Pancreas (tissue), 10 donors: ENCODE measurements at regions not wholly inside any gene's neighbourhood (a gene's known extent, or its start where the extent isn't known, plus 50 kb on each side); places are given as distances from the start of the nearest gene placed in this dataset.

ENCODE experiments used
- ATAC-seq, 4 donors: fragments of 200-7000 bp; cut with Tn5 transposase; one replicate each; pipeline versions ENCODE4 v1.8.0 to v1.9.1; 2020; ENCODE audit warnings: mild to moderate bottlenecking in 4 of 4, moderate library complexity in 4 of 4
- DNase-seq, 6 donors: peaks; one replicate each; pipeline ENCODE4 v3.0.0-alpha.2; 2020
- FAIRE-seq: peaks from 2 replicates; lab custom pipeline; 2012; peaks lifted over from hg19 to GRCh38; lab: Jason Lieb, UNC
- H3K27ac ChIP-seq, 4 donors: fragments of 200-600 bp; sonication (generic); 1 replicate in 3 of 4; 2 replicates in 1 of 4; pipeline versions ENCODE4 v1.5.0 to v1.8.0; 2020
- H3K27me3 ChIP-seq, 4 donors: fragments of 200-600 bp; one replicate each; pipeline ENCODE4 v1.8.0; 2021
- H3K36me3 ChIP-seq, 3 donors: fragments of 200-600 bp; sonication (generic) in 1 of 3; one replicate each; pipeline versions ENCODE4 v1.5.0 to v1.8.0; 2020 to 2021
- H3K4me1 ChIP-seq, 3 donors: fragments of 200-600 bp; one replicate each; pipeline ENCODE4 v1.8.0; 2021
- H3K4me3 ChIP-seq, 4 donors: fragments of 200-600 bp; sonication (generic) in 2 of 4; one replicate each; pipeline versions ENCODE4 v1.5.0 to v1.8.0; 2020 to 2021
- H3K9me3 ChIP-seq, 4 donors: fragments of 200-600 bp; one replicate each; pipeline ENCODE4 v1.8.0; 2021
- WGBS, 2 donors: extraction: QIAGEN DNeasy Blood & Tissue Kit; methylation state at CpG; one replicate each; pipeline ENCODE4 v1.1.7; 2013; 5-methylcytosine and 5-hydroxymethylcytosine counted together
- intact Hi-C, 3 donors: fragments of 100-400 bp; cut with DNase I; formaldehyde crosslinking; loops; one replicate each; pipeline versions ENCODE4 v1.11.1 to v1.14.2; 2022
- TF ChIP-seq, protein P1 (sequence below), 4 donors: fragments of 200-600 bp; sonication (generic) in 3 of 4; IDR thresholded peaks; one replicate each; pipeline versions ENCODE4 v1.5.0 to v1.8.0; 2021; ENCODE audit warnings: antibody characterized with exemption in 4 of 4
- donor health status: healthy with polysubstance abuse.
- donor health status: DM: no; HTN: no; CAD: no; lungs with moderate emphysema.
- donor health status: DM: no; HTN: no; CAD: no.
- donor health status: control.
- donor health status: control.
- donor health status: Bipolar disorder and iron deficiency.
- donor health status: DM: yes; HTN: yes; CAD: no.
- donor health status: DM: no; HTN: no; CAD: no.
- donor health status: DM: no; HTN: no; CAD: no.
- donor health status: DM: yes; HTN: yes; CAD: no.

DNA sequence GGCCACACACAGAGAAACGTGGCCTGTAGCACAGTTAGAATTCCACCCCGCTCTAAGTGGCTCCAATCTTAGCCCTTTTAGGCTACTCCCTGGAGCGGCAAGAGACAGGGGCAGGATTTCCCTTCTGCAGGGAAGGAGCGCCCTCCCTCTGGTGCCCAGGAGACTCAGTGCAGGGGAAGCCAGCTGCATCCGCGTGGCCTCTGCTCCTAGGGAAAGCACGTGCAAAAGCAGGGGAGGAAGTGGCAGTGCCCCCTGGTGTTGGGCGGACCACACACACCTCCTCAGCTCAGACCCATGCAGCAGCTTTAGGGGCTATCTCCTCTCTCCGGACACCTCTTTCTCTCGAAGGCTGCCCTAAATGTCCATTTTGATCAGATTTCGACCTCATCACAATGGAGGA, 50.0 kb downstream of the SPRING1 start:
- no peak overlapping the region for H3K27ac ChIP-seq
- no peaks in the 10 kb centered on the region for H3K36me3 ChIP-seq
- peaks cover 0 to 4% (median 1%) of the 10 kb centered on the region in 3 donors for H3K4me1 ChIP-seq
- H3K9me3 ChIP-seq: no peaks in the 10 kb centered on the region
- WGBS, 2 donors: 66 to 68% methylated on average over 11 of the region's 11 CpGs
- no peaks in the 10 kb centered on the region for H3K27me3 ChIP-seq
- DNase-seq: peak in 1 of 6 donors; percentile 30
- no peak for FAIRE-seq
- peak in 3 of 4 donors; percentile 34 to 76 (median 62) for ATAC-seq
- intact Hi-C loops: no loop called here
- no peak overlapping the region for H3K4me3 ChIP-seq
- TF ChIP-seq, protein P1, sequence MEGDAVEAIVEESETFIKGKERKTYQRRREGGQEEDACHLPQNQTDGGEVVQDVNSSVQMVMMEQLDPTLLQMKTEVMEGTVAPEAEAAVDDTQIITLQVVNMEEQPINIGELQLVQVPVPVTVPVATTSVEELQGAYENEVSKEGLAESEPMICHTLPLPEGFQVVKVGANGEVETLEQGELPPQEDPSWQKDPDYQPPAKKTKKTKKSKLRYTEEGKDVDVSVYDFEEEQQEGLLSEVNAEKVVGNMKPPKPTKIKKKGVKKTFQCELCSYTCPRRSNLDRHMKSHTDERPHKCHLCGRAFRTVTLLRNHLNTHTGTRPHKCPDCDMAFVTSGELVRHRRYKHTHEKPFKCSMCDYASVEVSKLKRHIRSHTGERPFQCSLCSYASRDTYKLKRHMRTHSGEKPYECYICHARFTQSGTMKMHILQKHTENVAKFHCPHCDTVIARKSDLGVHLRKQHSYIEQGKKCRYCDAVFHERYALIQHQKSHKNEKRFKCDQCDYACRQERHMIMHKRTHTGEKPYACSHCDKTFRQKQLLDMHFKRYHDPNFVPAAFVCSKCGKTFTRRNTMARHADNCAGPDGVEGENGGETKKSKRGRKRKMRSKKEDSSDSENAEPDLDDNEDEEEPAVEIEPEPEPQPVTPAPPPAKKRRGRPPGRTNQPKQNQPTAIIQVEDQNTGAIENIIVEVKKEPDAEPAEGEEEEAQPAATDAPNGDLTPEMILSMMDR (IDR thresholded peaks at IDR 0.05): peak in 2 of 4 donors; percentile 16 to 20

DNA sequence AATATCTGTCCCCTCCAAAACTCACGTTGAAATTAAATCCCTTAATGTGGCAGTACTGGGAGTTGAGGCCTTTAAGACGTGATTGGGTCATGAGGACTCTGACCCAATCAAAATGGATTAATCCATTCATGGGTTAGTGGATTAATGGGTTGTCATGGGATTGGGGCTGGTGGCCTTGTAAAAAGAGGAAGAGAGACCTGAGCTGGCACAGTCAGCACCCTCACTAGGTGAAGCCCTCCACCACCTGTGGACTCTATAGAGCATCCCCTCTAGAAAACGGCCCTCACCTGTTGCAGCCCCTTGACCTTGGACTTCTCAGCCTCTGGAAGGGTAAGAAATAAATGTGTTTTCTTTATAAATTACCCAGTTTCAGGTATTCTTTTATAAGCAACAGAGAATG, 53.0 kb downstream of the SPRING1 start:
- no peaks in the 10 kb centered on the region for H3K9me3 ChIP-seq
- no peak for ATAC-seq
- H3K4me1 ChIP-seq: no peaks in the 10 kb centered on the region
- no peaks in the 10 kb centered on the region for H3K27me3 ChIP-seq
- WGBS, 2 donors: 70 to 78% methylated on average over 3 of the region's 3 CpGs
- no peaks in the 10 kb centered on the region for H3K36me3 ChIP-seq
- TF ChIP-seq, protein P1 (IDR thresholded peaks at IDR 0.05): no peak
- H3K4me3 ChIP-seq: no peak overlapping the region
- no peak overlapping the region for H3K27ac ChIP-seq
- intact Hi-C loops: no loop called here
- no peak for FAIRE-seq
- no peak for DNase-seq

DNA sequence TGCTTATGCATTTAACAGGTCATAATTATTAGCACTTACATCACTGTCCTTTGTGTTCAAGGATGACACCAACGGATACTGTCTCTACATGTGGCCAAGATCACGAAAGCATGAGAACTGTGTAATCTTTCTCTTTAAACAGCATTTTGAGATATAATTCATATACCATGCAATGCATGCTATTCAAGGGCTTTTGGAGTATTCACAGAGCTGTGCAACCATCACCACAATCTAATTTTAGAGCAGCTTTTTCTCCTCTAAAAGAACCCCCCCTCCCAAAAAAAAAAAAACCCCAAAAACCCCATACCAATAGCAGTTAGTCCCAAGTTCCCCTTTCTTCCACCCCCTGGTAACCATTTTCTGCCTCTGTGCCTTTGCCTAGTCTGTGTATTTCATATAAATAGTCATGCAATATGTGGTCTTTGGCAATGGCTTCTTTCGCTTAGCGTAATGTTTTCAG, 60.6 kb downstream of the SPRING1 start:
- Histone ChIP-seq H3K9me3 (no peaks in the 10 kb centered on the region), H3K4me3 (no peak overlapping the region), H3K27me3 (no peaks in the 10 kb centered on the region), H3K27ac (no peak overlapping the region), H3K36me3 (no peaks in the 10 kb centered on the region), H3K4me1 (no peaks in the 10 kb centered on the region)
- no peak for ATAC-seq
- no peak for DNase-seq
- intact Hi-C loops: no loop called here
- FAIRE-seq: no peak
- WGBS, 2 donors: 79% methylated on average over 4 of the region's 4 CpGs
- TF ChIP-seq, protein P1 (IDR thresholded peaks at IDR 0.05): no peak

DNA sequence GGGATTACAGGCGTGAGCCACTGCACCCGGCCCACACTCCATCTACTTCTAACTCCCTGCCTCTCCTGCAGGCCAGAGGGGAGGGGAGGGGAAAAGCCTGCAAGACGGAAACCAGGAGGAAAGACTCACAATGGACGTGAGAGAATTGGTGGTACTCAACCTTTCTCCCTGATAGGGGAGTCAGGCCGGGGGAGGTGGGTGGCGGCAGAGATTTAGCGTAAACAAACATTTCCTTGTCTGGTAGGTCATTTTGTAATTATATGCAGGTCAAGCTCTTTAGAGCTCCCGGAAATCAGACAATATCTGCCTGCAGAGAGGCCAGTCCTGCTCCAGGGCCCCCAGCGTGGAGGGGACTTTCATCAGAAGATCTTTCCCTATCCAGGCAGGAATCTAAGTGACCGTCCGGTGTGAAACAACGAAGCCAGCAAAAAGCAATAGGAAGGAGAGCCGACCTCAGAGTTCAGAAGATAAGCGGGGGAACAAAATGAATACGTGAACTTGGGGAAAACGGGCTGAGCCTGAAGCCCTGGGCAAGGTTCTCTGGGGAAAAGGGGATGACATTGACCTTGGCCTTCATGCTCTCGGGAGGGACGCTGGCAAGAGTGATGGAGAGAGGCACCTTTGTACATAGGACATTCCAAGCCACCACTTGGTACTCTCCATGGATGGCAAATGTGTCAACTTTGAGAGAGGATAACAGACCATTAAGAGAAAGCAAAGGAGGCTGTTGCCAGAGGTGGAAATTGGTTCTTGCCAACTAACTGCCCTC, 62.3 kb downstream of the SPRING1 start:
- Histone ChIP-seq H3K27me3 (no peaks in the 10 kb centered on the region), H3K36me3 (no peaks in the 10 kb centered on the region), H3K9me3 (no peaks in the 10 kb centered on the region), H3K4me1 (no peaks in the 10 kb centered on the region), H3K4me3 (no peak overlapping the region), H3K27ac (no peak overlapping the region)
- no peak for DNase-seq
- TF ChIP-seq, protein P1 (IDR thresholded peaks at IDR 0.05): no peak
- FAIRE-seq: no peak
- intact Hi-C loops: no loop called here
- ATAC-seq: no peak
- 83 to 84% methylated on average over 18 of the region's 18 CpGs for WGBS, 2 donors

DNA sequence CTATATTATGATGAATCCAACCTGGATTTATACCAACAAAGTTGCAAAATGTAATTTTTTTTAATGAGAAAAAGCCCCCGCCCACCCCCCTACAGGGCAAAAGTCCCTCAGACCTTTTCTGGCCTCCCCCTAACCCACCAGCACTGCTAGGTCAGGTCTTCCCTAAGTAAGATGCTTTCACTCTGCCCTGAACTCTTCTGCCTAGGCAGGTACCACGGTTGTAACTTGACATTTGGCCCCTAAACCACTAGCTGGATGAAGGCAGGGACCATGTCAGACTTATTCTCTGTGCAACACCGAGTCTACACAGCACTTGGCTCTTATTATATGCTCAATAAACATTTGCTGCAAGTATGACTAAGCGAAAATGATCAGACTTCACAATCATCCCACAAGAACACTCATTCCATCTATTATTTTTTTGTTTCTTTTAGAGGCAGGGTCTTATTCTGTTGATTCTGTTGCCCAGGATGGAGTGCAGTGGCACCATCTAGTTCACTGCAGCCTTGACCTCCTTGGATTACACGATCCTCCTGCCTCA, 63.2 kb downstream of the SPRING1 start:
- no peak overlapping the region for H3K4me3 ChIP-seq
- TF ChIP-seq, protein P1 (IDR thresholded peaks at IDR 0.05): no peak
- H3K27ac ChIP-seq: no peak overlapping the region
- no peaks in the 10 kb centered on the region for H3K36me3 ChIP-seq
- H3K4me1 ChIP-seq: no peaks in the 10 kb centered on the region
- FAIRE-seq (no peak), DNase-seq (no peak), ATAC-seq (no peak)
- no peaks in the 10 kb centered on the region for H3K9me3 ChIP-seq
- 81 to 88% methylated on average over 5 of the region's 5 CpGs for WGBS, 2 donors
- no peaks in the 10 kb centered on the region for H3K27me3 ChIP-seq
- intact Hi-C loops: no loop called here
